Upper lobe of right lung (tissue), 1 donor: ENCODE measurements at regions not wholly inside any gene's neighbourhood (a gene's known extent, or its start where the extent isn't known, plus 50 kb on each side); places are given as distances from the start of the nearest gene placed in this dataset.

Experiments
- ATAC-seq: fragments of 200-7000 bp; cut with Tn5 transposase; one replicate; pipeline ENCODE4 v1.9.1; 2020; ENCODE audit warnings: mild to moderate bottlenecking, moderate library complexity
- DNase-seq: peaks from one replicate; pipeline ENCODE4 v3.0.0-alpha.2; 2020
- H3K27ac ChIP-seq: fragments of 200-600 bp; one replicate; pipeline ENCODE4 v1.8.0; 2022
- H3K27me3 ChIP-seq: fragments of 200-600 bp; one replicate; pipeline ENCODE4 v1.8.0; 2022; ENCODE audit warnings: mild to moderate bottlenecking
- H3K36me3 ChIP-seq: fragments of 200-600 bp; one replicate; pipeline ENCODE4 v1.8.0; 2022
- H3K4me1 ChIP-seq: fragments of 200-600 bp; one replicate; pipeline ENCODE4 v1.8.0; 2022
- H3K4me3 ChIP-seq: fragments of 200-600 bp; one replicate; pipeline ENCODE4 v1.8.0; 2022; ENCODE audit warnings: mild to moderate bottlenecking
- H3K9me3 ChIP-seq: fragments of 200-600 bp; one replicate; pipeline ENCODE4 v1.8.0; 2022
- intact Hi-C: fragments of 100-400 bp; cut with DNase I; formaldehyde crosslinking; loops from one replicate; pipeline ENCODE4 v1.11.0; 2022
- TF ChIP-seq, protein P1 (sequence below): fragments of 200-600 bp; IDR thresholded peaks from one replicate; pipeline ENCODE4 v1.8.0; 2022; ENCODE audit warnings: antibody characterized with exemption
- donor health status: DM: no; HTN: yes; CAD: no; lungs with severe emphysema.

DNA sequence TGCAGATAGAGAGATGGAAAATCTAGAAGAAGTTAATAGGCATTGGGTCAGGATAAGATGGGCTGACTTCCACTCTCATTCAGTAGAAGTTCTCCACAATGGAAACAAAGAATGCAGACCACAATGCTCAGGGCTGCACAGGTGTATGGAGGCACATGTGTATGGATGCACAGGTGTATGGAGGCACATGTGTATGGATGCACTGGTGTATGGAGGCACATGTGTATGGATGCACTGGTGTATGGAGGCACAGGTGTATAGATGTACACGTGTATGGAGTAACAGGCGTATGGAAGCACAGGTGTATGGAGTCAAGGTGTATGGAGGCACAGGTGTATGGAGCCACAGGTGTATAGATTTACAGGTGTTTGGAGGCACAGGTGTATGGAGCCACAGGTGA is 285.7 kb upstream of the PPP2R2D start:
- no peaks in the 10 kb centered on the region for H3K36me3 ChIP-seq
- TF ChIP-seq, protein P1, sequence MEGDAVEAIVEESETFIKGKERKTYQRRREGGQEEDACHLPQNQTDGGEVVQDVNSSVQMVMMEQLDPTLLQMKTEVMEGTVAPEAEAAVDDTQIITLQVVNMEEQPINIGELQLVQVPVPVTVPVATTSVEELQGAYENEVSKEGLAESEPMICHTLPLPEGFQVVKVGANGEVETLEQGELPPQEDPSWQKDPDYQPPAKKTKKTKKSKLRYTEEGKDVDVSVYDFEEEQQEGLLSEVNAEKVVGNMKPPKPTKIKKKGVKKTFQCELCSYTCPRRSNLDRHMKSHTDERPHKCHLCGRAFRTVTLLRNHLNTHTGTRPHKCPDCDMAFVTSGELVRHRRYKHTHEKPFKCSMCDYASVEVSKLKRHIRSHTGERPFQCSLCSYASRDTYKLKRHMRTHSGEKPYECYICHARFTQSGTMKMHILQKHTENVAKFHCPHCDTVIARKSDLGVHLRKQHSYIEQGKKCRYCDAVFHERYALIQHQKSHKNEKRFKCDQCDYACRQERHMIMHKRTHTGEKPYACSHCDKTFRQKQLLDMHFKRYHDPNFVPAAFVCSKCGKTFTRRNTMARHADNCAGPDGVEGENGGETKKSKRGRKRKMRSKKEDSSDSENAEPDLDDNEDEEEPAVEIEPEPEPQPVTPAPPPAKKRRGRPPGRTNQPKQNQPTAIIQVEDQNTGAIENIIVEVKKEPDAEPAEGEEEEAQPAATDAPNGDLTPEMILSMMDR = no peak
- DNase-seq (no peak), ATAC-seq (no peak)
- intact Hi-C loops = no loop called here
- H3K27ac ChIP-seq = no peak overlapping the region
- H3K27me3 ChIP-seq = no peaks in the 10 kb centered on the region
- no peak overlapping the region for H3K4me3 ChIP-seq
- no peaks in the 10 kb centered on the region for H3K9me3 ChIP-seq
- H3K4me1 ChIP-seq = no peaks in the 10 kb centered on the region

DNA sequence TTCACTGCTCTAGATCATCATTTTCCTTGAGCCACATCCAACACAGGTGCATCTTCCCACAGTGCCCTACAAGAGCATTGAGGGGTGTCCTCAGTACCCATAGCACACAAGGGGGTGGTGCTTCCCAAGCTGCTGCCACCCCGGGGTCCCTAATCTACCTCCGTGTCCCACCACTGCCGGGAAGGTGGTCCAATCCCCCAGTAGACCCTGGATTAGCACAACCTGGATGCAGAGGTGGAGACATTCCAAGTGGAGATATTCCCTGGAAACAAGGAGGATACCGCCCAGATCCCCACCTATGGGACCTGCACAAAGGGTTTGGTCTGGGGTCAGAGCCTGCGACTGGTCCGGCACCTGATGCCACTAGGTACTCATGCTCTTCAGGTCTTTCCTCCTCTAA is 284.8 kb upstream of the PPP2R2D start:
- no peak overlapping the region for H3K27ac ChIP-seq
- TF ChIP-seq, protein P1 = no peak
- DNase-seq = no peak
- H3K36me3 ChIP-seq = no peaks in the 10 kb centered on the region
- H3K9me3 ChIP-seq = no peaks in the 10 kb centered on the region
- no peak overlapping the region for H3K4me3 ChIP-seq
- ATAC-seq = no peak
- intact Hi-C loops = no loop called here
- no peaks in the 10 kb centered on the region for H3K4me1 ChIP-seq
- no peaks in the 10 kb centered on the region for H3K27me3 ChIP-seq

DNA sequence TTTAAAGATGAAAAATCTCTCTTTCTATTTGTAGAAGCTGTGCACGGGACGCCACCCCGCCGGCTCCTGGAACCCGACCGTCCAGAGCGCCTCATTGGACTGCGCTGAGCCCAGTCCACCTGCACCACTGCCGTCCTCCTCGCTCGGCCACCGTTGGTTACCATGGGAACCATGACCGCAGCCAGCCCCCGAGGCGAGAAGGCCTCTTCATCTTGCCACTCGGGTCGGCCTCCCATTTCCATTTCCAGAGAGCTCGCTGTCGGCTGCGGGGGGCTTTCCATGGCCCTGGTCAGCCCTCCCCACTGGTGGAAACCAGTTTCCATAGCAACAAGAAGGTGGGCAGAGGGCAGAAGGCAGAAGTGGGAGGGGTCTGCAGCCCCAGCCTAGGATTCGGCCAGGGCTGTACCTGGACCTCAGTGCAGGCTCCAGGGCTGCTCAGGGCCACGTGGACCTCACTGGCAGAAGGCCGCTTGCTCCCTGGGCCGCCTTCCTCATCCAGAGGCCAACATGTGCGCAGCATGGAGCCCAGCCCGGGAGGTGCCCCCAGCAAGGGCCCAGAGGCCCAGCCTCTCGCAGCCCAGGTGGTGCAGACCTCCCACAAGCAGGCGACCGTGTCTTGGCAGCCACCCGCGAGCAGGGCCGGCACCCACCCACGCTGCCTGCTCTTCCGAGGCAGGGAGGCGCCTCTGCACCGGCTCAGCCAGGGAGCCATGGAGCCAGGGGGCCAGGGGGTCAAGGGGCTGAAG is 283.5 kb upstream of the PPP2R2D start:
- no peak for DNase-seq
- H3K27me3 ChIP-seq = no peaks in the 10 kb centered on the region

DNA sequence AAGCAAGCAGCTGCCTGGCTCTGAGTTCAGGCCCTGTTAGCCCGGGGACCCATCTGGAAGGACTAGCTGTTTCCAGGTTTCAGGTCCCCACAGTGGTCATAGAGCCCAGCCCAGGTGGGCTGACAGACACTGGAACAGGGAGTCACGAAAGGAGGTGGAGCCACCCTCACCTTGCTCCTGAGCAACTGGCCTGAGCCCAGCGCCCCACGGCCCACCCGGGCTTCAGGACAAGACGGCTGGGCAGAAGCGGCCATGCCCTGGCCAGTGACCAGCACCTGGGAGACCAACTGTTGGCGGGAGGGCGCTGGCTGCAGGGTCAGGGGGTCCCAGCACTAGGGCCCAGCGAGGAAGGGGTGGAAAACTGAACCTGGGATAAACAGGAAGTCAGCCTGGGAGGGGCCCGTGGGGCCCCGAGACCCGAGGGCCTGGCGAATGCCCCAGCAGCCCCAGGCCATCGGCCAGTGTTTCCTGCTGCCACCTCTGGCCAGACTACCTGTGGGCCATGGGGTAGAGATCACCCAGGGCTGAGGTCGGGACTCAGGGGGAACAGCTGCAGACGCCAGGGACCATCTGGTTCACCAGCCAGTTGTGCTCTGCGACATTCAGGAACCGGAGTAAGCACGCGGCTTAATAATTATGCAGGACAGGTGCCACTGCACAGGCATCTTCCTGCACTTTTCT is 282.1 kb upstream of the PPP2R2D start:
- Histone ChIP-seq H3K27me3 (no peaks in the 10 kb centered on the region), H3K4me1 (no peaks in the 10 kb centered on the region), H3K4me3 (no peak overlapping the region), H3K36me3 (no peaks in the 10 kb centered on the region), H3K9me3 (no peaks in the 10 kb centered on the region), H3K27ac (no peak overlapping the region)
- TF ChIP-seq, protein P1 = no peak
- intact Hi-C loops = no loop called here
- ATAC-seq (no peak), DNase-seq (no peak)

More for the DNA sequence above, 283.5 kb upstream of the PPP2R2D start:
- no peak for ATAC-seq
- H3K27ac ChIP-seq = no peak overlapping the region
- no peaks in the 10 kb centered on the region for H3K36me3 ChIP-seq
- no peak overlapping the region for H3K4me3 ChIP-seq
- intact Hi-C loops = no loop called here
- H3K4me1 ChIP-seq = no peaks in the 10 kb centered on the region
- H3K9me3 ChIP-seq = no peaks in the 10 kb centered on the region
- TF ChIP-seq, protein P1 = no peak

DNA sequence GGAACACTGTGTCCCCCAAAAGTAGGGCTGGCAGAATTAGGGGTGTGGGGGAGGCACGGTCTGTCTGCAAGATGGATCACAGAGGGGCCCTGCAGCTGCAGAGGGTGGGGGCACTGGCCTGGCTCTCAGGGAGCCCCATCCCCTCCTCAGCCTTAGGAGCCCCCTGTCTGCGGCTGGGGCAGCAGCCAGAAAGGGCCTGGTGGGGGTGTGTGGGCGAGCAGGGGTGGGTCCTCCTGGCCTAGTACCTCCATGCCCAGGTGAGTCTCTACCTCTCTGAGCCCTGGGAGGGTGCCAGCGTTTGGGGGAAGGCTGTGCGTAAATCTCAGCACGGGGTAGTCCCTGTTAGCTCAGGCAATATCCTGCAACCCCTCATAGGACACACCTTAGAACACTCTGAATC is 280.5 kb upstream of the PPP2R2D start:
- DNase-seq (no peak), ATAC-seq (no peak)
- intact Hi-C loops = no loop called here
- no peaks in the 10 kb centered on the region for H3K36me3 ChIP-seq
- no peaks in the 10 kb centered on the region for H3K4me1 ChIP-seq
- no peak overlapping the region for H3K27ac ChIP-seq
- no peaks in the 10 kb centered on the region for H3K27me3 ChIP-seq
- TF ChIP-seq, protein P1 = no peak
- no peak overlapping the region for H3K4me3 ChIP-seq
- H3K9me3 ChIP-seq = no peaks in the 10 kb centered on the region
